GM19023 (cell line): ENCODE measurements at regions not wholly inside any gene's neighbourhood (a gene's known extent, or its start where the extent isn't known, plus 50 kb on each side); places are given as distances from the start of the nearest gene placed in this dataset.

Experiments
- ATAC-seq: cut with Tn5 transposase; IDR thresholded peaks from one replicate; pipeline ENCODE4 v1.9.1; 2021; ENCODE audit warnings: mild to moderate bottlenecking, moderate library complexity; ENCODE audit not compliant: unreplicated experiment

DNA sequence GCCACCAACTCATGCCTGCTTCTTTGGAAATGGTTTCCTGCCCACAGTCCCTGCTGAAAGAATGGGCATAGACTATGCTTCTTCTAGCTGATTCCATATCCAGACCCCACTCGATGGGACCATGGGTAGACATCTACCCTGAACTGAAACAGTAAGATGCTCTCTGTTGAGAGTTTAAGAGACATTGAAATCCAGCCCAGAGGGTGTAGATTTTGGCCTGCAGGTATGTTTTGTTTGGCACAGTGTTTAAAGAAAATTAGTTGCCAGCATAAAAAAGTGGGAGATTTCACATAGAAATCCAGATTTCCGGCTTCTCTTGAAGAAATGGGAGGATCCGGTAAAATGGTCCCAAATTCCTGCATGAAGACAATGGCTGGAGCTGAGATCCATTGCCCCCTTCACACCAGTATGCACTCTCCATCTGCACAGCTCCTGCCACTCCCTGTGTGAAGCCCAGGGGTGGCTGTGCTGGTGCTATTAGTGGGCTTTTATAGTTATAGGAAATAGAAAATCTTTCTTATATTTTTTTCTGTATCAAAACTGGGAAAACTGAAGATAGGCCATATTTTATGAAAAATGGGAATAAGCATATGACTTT lies 218.1 kb downstream of the PTEN start:
- no peak for ATAC-seq

DNA sequence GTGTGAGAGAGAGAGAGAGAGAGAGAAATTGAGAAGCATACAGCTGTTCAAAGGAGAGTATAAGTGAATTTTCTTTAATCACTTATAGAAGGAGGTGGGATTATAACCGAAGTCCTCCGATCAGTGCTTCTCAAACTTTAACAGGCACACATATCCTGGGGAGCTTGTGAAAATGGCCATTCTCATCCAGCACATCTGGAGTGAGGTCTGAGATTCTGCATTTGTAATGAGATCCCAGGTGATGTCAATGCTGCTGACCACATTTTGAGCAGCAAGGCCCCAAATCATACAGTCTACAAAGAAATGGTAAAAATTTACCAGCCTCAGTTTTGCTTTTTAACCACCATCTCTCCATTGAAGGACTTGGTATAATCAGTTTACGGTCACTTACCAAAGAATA lies 219.0 kb downstream of the PTEN start:
- ATAC-seq: peak; percentile 27

DNA sequence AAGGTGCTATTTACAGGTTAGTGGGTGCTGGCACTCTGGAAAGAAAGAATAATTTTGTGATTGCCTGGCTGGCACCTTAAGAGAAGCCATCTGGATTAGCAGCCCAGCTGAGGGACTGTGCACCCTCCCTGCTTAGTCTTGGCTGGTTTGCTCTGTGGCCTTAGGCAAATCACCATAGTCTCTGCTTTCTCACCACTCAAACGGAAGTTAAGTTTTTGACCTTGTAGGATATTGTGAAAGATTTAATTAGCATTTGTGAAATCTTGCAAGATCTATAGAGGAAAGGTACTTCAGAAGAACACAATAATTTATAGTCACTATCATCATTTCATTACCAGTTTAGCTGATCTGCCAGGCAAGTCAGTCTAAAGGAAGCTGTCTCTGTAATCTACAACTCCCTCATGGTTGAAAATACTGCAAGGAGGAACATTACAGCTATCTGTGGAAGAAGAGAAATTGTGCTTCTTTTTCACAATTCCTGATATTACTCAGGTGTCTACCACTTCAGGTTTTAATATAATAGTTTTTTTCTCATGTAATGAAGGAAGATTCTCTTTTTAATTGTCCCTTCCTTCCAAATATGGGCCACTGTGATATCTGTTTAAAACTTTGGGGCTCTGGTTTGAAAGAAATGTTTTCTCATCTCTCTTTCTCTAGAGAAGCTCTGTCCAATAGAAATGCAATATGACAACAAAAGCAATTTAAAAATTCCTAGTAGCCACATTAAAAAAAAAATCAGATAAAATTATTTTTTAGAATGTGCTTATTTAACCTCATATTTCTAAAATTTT lies 219.6 kb downstream of the PTEN start:
- peak; percentile 83 for ATAC-seq

DNA sequence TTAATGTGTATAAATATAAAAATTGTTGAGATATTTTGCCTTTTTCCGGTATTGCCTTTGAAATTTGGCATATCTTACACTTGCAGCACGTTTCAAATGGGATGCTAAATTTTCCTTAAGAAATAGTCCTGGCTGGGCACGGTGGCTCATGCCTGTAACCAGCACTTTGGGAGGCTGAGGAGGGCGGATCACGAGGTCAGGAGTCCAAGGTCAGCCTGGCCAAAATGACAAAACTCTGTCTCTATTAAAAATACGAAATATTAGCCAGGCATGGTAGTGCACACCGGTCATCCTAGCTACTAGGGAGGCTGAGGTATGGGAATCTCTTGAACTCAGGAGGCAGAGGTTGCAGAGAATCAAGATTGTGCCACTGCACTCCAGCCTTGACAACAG lies 220.2 kb downstream of the PTEN start:
- ATAC-seq: no peak

DNA sequence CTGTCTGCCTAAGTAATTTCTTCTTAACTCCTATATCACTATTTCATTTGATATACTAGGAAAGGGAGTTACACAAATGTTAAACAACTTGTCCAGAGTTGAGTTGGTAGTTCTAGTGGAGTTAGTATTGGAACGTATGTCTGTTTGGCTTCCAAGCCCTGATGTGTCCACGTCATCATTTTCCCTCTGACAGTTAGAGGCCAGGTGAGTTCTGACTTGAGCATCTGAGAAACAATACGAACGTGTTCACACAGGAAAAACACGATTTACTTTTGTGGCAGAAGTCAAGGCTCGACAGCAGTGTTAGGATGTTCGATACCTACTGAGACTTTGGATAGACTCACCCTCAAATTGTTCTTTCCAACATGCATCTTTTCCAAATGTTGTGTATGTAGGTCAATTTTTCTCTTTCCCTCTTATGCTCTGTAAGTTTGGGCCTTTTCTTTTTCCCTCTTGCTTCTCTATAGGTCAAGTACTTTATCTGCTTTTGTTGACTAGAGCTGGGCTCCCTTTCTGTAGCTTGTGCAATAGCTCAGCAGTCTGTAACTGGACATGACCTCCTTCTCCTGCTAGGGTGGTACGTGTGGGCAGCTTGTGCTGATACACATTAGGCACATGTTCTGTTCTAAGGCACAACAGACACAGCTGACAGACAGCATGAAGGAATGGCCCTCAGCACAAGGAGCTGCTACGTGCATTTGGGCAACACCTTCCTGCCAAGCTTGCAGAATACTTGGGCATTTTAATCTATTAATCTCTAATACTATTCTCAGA lies 222.9 kb downstream of the PTEN start:
- no peak for ATAC-seq

DNA sequence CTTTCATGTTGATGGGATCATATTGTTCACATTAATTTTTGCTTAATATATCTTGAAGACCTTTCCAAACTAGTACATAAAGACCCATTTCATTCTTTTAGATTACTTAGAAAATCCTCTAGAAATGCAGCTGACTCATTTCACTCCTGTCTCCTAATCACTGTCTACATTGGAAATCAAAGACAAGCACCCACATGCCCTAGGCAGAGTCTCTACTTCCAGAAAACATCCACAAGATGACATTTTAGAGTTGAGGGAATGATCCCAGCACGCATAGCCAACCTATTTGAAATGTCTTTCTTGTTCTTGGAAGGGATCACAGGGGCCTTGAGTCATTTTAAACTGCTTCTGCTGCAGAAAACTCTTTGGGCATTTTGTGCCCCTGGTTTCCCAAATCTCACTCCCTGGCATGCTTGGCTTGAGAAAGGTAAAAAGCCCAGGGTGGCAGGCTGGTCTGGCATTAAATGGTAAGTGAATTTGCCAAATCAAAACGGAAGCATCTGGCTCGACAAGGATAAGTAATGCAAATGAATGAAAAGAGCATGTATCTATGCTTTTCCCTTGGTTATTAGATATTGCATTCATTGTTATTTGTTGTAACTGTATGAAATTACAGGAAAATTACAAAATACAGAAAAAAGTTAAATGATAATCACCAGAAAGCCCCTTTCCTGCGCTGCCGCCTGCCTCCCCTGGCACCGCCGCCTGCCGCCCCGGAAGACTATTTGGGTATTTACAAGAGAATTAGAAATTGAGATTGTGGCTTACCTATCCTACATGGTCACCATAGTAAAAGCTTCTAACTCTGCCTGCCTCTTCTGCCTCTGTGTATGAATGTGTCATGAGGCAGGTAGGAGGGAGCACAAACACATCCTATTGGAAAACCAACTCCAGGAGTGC lies 225.3 kb downstream of the PTEN start:
- ATAC-seq: no peak

DNA sequence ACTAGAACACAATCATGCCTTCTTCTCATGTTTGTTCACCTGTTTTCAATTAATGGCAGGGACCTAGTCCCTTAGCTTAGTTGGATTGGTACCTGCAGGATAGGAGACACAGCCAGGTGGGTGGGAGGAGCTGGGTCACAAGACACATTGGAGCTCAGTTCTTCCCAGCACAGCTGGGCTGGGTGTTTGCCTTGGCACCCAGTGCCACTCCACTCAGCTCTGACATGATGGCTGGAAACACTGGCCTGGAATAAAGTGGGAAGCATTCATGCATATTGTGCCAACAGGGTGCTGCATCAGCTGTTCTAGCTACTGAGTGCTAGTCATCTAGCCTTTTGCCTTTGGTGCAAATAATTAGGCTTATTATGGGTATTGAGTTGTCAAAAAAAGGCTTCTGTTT lies 226.1 kb downstream of the PTEN start:
- no peak for ATAC-seq

DNA sequence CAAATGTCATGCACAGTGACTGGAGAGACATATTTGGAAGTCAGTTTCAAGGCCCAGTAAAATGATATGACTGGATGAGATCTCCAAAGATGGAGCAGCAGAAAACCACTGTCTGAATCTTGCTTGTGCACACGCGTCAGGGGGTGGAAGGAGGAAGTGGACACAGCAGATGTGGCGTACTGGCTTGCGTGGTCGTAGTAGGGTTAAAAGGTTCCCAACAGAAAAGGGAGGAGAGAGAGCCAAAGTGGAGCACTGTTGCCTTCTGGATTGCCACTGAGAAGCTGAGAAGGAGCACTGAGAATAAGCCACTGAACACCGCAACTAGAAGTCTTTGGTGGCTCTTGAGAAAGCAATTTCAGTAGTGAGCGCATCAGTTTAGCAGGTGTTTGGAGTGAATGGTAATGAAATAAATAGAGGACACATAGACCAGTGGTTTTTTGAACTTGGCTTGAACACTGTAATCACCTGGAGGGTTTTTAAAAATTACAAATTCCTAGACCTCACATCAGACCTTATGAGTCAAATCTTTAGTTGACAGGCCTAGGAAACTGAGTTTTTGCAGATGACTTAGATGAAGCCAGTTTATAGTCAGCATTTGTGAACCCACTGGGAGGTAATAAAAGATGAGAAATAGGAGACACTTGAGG lies 227.3 kb downstream of the PTEN start:
- ATAC-seq: no peak

DNA sequence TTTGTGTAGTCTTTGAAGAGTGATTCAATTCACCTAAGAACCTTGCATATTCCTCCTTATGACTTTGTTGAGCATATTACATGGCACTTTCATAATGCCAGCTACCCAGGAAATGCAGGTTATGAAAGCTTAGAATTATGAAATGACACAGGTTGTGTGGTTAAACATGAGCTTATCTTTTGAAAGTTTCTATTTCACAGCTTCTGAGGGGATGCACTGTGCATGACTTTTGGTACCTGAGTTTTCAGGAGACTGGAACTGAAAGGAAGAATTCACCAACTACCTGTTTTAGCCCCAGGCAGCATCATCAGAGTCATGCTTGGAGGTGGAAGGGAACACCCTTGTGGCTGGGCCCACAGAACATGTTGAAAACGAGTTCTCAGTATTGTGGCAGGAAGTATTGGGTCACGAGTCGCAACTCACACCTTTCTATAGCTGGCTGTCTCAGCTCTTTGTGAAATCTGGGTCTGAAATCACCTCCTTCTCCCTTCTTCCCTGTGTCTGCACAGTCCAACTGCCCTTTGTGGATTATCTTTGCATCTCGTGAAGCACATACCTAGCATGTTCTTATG lies 228.2 kb downstream of the PTEN start:
- peak; percentile 81 for ATAC-seq

DNA sequence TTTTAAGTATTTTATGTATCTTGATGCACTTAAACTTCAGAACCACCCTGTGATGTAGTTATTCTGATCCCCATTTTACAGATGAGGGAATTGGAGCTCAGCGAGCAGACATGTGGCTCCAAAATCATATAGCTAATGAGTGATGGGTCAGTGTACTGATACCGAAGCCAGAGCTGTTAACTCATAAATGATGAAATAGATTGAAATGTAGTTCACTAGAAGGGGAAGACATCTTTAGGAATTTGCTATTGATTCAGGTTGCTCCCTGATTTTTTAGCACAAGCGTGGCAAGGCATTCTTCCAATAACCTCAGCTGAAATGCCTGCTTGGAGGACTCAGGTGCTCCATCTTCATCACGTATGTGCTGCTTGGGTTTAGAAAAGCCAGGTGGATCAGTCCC lies 228.8 kb downstream of the PTEN start:
- no peak for ATAC-seq

DNA sequence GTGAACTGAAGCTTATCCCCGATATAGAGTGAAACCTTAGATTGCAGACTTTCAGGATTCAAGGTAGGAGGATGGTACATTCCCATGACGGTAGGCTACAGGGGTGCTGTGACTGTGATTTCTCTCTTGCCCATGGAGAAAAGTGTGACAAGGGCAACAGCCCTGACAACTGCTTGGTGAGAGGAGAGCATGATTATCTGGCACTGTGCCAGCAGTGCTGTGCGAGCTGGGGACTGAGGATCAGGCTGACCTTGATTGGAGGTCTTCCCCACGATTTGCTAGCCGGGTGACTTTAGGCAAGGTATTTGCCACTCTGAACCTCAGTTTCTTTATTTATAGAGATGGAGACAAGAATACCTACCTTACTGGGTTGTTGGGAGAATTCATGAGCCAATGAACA lies 229.5 kb downstream of the PTEN start:
- no peak for ATAC-seq

DNA sequence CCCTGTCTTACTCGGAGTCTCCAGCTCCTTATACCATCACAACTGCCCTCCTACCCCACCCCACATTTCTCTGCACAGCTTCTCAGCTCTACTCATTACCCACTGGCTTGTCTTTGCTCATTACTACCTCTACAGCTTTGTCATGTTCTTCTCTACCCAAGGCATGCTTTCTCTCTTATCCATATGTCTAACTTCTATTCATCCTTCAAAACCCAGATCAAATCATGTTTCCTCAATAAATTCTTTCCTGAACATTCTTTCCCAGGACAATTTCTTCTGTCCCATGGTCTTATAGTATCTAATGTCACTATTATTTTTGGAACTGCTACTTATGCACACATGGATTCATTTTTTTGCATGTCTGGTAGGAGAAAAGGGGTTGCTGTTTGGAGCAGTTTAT lies 231.4 kb downstream of the PTEN start:
- no peak for ATAC-seq

DNA sequence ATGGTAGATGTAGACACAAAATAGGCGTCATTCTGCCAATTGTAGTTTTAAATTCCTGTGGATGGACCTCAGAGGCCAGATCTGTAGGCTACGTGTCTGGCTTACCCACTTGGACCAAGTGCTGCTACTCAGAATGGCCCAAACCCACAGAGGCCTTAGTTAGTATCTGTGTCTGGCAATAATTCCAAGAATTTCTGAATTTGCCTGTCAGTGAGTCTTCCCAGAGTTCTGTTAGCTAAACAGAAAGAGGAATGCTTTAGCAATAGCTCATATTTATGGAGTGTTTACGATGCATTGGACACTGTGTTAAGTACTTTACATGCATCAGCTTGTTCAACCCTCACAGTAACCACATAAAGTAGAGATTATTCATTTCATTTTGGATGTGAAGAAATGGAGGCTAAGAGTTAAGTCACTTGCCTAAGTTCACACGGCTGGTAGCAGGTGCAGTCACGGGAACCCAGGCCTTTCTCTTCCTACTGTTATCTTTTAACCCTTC lies 231.8 kb downstream of the PTEN start:
- no peak for ATAC-seq

DNA sequence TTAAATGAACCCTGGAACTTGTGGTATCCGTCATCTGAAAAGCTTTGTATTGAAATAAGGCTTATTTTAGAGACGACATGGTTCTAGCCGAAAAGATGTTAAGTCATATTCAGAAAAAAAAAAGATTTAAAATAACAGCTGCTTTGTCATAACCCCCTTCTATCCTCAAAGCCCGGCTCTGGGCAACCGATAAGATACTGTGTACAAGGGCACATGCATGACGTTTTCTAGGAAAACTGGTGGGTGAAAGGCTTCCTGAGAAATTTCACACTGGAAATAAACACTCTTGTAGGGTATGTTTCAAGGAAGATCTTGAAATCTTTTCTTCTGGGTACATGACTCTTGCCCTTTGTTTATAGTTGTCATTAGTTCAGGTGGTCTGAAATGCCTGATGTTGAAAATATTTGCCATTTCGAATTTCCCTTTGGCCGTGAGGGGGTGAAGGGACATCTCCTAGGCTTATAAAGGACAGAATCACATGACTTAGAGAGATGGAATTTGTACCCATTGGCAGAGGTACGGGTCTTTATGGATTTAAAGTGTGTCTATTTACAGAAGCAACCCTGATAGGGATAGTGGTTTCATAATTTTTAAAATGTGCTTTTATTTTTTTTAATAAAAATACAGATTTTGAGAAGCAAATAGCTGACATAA lies 232.5 kb downstream of the PTEN start:
- no peak for ATAC-seq

DNA sequence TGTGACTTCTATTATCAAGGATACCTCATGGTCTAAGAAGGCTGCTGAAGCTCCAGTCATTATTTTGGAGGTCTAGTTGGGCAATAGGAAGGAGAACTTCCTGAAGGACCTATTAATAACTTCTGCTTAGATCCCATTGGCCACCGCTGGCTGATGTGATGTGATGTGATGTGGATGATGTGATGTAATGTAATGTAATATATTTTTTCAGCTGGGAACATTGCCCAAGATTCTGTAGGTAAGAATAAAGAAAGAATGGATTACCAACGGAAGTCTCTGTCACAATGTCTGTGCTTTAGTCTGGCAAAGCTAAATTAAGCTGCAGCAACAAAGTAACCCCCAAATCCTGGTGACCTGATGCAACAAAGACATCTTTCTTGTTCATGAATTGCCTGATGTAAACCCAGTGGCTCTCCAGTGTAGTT lies 233.7 kb downstream of the PTEN start:
- ATAC-seq: no peak

DNA sequence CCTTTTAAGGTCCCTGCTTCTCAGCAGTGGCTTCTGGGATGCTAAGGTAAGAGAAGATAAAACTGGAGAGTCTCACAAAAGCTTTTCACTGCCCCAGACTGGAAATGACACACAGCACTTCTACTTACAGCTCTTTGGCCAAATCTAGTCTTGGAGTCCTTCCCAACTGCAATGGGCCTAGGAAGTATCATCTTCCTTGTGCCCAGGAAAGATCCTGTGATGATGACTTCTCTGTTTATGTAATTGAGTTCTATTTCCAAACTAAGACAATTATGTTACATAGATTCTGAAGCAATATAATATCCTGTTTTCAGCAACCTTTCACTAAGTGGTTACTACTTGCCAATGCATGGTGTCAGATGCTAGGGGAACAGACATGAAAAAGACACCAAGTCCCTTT lies 234.1 kb downstream of the PTEN start:
- no peak for ATAC-seq

DNA sequence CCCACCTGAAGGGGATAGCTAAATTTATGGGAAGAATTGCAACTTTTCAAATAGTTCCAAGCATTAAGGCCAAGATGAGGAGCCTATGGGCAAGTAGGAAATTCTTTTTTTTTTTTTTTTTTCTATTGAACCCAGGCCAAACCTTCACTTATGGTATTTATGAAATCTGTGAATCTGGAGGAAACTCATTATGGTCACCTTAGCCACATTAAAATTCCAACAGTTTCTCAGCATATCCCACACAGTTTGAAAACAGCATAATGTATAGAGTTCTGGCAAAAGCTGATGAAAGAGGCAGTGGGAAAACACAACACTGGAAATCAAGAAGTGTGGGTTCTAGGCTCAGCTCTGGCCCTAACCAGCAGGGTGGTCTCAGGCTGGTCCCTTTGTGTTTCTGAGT lies 236.9 kb downstream of the PTEN start:
- no peak for ATAC-seq

DNA sequence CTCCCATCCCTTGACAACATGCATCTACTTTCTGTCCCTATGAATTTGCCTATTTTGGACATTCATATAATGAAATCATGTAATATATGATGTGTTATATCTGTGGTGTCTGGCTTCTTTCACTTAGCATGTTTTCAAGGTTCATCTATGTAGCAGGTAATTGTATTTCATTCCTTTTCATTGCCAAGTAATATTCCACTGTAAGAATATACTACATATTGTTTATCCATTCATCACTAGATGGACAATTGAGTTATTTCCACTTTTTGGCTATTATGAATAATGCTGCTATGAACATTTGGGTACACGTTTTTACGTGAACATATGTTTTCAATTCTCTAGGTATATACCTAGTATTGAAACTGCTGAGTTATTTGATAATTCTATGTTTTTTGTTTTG lies 238.2 kb downstream of the PTEN start:
- no peak for ATAC-seq

DNA sequence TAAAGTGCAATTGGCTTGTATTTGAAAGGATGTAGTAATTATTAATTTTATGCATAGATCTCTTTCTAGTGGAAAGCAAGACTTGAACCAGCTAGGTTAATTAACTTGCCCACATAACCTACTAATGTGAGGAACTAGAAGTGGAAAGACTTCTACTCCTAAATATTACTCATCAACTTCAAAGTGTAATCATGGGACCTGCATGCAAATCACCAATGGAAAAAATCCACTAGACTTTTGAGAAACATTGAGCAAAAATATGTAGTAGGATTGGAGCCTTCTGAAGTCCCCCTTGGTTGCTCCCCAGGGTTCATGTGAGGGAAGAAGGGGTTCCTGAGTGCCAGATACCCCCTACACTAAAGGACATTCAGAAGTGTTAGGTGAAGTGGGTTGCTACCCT lies 240.2 kb downstream of the PTEN start:
- no peak for ATAC-seq

DNA sequence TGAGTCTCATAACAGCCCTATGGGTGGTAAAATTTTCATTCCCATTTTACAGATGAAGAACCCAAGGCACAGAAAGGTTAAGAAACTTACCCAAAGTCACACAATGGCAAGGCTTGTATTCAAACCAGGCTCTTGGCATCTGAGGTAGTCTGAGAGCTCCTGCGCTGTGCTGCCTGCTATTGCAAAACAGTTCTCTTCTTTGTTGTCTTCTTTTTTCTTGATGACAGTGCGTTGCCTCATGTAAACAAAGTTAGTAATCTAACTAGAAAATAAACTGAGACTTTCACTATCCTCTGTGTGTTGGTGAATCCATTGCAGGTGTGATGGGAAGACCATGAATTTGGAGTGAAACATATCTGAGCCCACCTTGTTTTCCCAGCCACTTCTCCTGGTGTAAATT lies 240.8 kb downstream of the PTEN start:
- no peak for ATAC-seq
